Muscle layer of duodenum (tissue), 2 donors: ENCODE measurements at regions not wholly inside any gene's neighbourhood (a gene's known extent, or its start where the extent isn't known, plus 50 kb on each side); places are given as distances from the start of the nearest gene placed in this dataset.

ENCODE experiments used
- H3K27ac ChIP-seq: one replicate; pipeline ENCODE4 v1.7.0; 2013; ENCODE audit warnings: mild to moderate bottlenecking, low read length
- H3K27me3 ChIP-seq: one replicate; pipeline ENCODE4 v1.7.0; 2013; ENCODE audit warnings: low read depth, mild to moderate bottlenecking, control low read depth, low read length
- H3K36me3 ChIP-seq, 2 donors: one replicate each; pipeline ENCODE4 v1.7.0; 2013; ENCODE audit warnings: low read length in 2 of 2, control low read depth in 1 of 2, mild to moderate bottlenecking in 1 of 2; ENCODE audit not compliant: insufficient read depth in 2 of 2, control insufficient read depth in 1 of 2
- H3K4me1 ChIP-seq, 2 donors: one replicate each; pipeline ENCODE4 v1.7.0; 2013; ENCODE audit warnings: low read length in 2 of 2, mild to moderate bottlenecking in 2 of 2, control low read depth in 1 of 2, moderate library complexity in 1 of 2; ENCODE audit not compliant: insufficient read depth in 2 of 2, control insufficient read depth in 1 of 2
- H3K4me3 ChIP-seq, 2 donors: one replicate each; pipeline ENCODE4 v1.7.0; 2013; ENCODE audit warnings: low read length in 2 of 2, low read depth in 1 of 2, mild to moderate bottlenecking in 1 of 2
- H3K9me3 ChIP-seq, 2 donors: one replicate each; pipeline ENCODE4 v1.7.0; 2013; ENCODE audit warnings: low read length in 2 of 2, control low read depth in 1 of 2, mild to moderate bottlenecking in 1 of 2; ENCODE audit not compliant: control insufficient read depth in 1 of 2
- donor health status: healthy.

- no peak overlapping the region for H3K27ac ChIP-seq
- H3K4me3 ChIP-seq = no peak overlapping the region
- no peaks in the 10 kb centered on the region for H3K36me3 ChIP-seq
- no peaks in the 10 kb centered on the region for H3K9me3 ChIP-seq
- no peaks in the 10 kb centered on the region for H3K4me1 ChIP-seq
- no peaks in the 10 kb centered on the region for H3K27me3 ChIP-seq
These were observed 126.0 kb downstream of the CTTN start for GRCh38 chr11:70524096-70524922.

DNA sequence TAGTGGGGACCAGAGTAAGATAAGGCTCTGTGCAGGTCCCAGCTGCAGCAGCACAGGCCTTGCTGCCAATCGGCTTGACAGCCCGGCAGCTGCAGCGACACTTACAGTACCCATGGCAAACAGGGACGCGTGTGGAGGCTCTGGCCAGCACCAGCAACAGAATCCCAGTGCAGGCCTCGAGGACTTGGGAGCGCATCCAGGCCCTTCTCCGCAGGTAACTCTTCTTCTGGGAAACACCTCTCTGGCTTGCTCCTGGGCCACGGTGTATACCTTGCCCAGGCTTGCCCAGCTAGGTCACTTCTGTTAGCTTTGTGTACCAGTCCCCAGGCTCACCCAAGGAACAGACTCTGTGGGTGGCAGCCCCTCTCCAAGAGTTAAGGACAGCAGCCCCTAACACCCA, 126.7 kb downstream of the CTTN start:
- Histone ChIP-seq H3K4me3 (no peak overlapping the region), H3K36me3 (no peaks in the 10 kb centered on the region), H3K27me3 (no peaks in the 10 kb centered on the region), H3K27ac (no peak overlapping the region), H3K9me3 (peaks cover 0 to 4% of the 10 kb centered on the region in 2 donors), H3K4me1 (no peaks in the 10 kb centered on the region)

- H3K36me3 ChIP-seq = no peaks in the 10 kb centered on the region
- no peaks in the 10 kb centered on the region for H3K27me3 ChIP-seq
- no peak overlapping the region for H3K27ac ChIP-seq
- H3K4me1 ChIP-seq = no peaks in the 10 kb centered on the region
- peaks cover 0 to 4% of the 10 kb centered on the region in 2 donors for H3K9me3 ChIP-seq
- no peak overlapping the region for H3K4me3 ChIP-seq
These were observed 127.1 kb downstream of the CTTN start for GRCh38 chr11:70525466-70525865.

DNA sequence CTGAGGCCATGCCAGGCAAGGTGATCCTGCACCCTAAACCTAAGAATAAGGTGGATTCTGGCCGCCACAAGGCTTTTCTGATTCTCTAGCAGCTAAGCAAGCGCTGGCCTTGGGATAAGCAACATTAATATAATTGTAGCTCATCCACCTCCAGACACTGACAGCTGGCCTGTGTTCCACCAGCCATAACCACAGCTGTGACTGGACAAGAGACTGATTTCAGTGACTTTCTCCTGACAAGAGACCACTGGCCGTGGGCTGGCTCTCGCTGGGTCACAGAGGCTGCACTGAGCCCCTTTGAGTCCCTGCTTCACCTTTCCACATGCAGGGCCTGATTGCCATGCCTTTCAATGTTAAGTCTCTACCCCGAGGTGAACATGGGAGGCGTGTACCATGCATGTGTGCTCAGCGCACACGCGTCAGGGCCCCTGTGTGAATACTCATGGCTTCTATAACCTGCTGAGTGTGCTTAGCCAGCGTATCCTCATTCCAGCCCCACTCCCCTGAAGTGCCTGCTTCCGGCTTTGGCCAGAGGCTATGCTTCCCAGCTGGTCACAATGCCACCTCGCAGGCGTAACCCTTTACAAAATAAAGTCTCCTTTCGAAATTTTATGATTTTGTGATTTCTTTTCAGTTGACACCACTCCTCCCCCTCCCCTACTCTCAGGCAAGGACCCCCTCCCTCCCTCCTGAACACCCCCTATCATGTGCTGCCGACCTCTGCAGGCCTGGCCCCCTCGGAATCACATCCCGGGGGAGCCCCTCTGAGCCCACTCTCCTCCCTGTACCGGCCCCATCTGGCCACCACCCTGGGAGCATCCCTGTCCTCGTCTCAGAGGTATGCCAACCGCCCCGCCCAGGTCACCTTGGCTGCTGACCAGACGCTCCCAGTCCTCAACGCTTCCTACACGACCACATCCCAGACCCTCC, 128.1 kb downstream of the CTTN start:
- Histone ChIP-seq H3K27me3 (no peaks in the 10 kb centered on the region), H3K4me1 (no peaks in the 10 kb centered on the region), H3K36me3 (no peaks in the 10 kb centered on the region), H3K9me3 (peaks cover 0 to 4% of the 10 kb centered on the region in 2 donors), H3K4me3 (no peak overlapping the region), H3K27ac (no peak overlapping the region)

- Histone ChIP-seq H3K36me3 (no peaks in the 10 kb centered on the region), H3K9me3 (peaks cover 0 to 4% of the 10 kb centered on the region in 2 donors), H3K4me3 (no peak overlapping the region), H3K27me3 (no peaks in the 10 kb centered on the region), H3K27ac (no peak overlapping the region), H3K4me1 (no peaks in the 10 kb centered on the region)
These were observed 128.7 kb downstream of the CTTN start for GRCh38 chr11:70527046-70527395.

- H3K36me3 ChIP-seq = no peaks in the 10 kb centered on the region
These were observed 129.2 kb downstream of the CTTN start for GRCh38 chr11:70527429-70528045.

GRCh38 chr11:70528046-70528793, 129.9 kb downstream of the CTTN start:
- Histone ChIP-seq H3K9me3 (peaks cover 0 to 4% of the 10 kb centered on the region in 2 donors), H3K4me1 (no peaks in the 10 kb centered on the region), H3K4me3 (no peak overlapping the region), H3K36me3 (no peaks in the 10 kb centered on the region), H3K27me3 (no peaks in the 10 kb centered on the region), H3K27ac (no peak overlapping the region)

More at GRCh38 chr11:70527429-70528045, 129.2 kb downstream of the CTTN start:
- Histone ChIP-seq H3K4me1 (no peaks in the 10 kb centered on the region), H3K4me3 (no peak overlapping the region), H3K27me3 (no peaks in the 10 kb centered on the region), H3K9me3 (peaks cover 0 to 4% of the 10 kb centered on the region in 2 donors), H3K27ac (no peak overlapping the region)

GRCh38 chr11:70528794-70529580, 130.7 kb downstream of the CTTN start:
- Histone ChIP-seq H3K4me3 (no peak overlapping the region), H3K27ac (no peak overlapping the region), H3K27me3 (no peaks in the 10 kb centered on the region), H3K36me3 (no peaks in the 10 kb centered on the region), H3K4me1 (no peaks in the 10 kb centered on the region), H3K9me3 (peaks cover 0 to 4% of the 10 kb centered on the region in 2 donors)

DNA sequence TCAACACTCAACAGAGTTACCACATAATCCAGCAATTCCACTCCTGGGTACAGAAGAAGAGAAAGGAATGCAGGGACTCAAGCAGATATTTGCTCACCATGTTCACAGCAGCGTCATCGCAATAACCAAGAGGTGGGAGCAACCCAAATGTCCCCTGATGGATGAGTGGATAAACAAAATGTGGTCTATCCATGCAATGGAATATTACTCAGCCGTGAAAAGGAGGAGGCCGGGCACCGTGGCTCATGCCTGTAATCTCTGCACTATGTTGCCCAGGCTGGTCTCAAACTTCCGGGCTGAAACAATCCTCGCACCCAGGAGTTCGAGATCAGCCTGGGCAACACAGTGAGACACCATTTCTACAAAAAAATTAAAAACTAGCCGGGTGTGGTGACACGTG, 131.7 kb downstream of the CTTN start:
- Histone ChIP-seq H3K4me3 (no peak overlapping the region), H3K36me3 (no peaks in the 10 kb centered on the region), H3K27ac (no peak overlapping the region), H3K4me1 (no peaks in the 10 kb centered on the region), H3K9me3 (peaks cover 0 to 4% of the 10 kb centered on the region in 2 donors), H3K27me3 (no peaks in the 10 kb centered on the region)

DNA sequence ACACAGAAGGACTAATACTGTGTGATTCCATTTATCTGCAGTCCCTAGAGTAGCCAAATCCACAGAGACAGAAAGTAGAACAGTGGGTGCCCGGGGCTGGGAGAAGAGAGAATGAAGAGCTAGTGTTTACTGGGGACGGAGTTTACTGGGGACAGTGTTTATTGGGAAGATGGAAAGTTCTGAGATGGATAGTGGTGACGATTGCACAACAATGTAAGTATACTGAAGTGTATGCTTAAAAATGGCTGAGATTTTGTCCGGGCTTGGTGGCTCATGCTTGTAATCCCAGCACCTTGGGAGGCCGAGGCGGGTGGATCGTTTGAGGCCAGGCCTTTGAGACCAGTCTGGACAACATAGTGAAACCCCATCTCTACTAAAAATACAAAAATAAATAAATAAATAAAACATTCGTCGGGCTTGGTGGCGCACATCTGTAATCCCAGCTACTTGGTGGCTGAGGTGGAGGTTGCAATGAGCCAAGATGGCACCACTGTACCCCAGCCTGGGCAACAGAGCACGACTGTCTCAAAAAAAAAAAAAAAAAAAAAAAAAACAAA, 132.4 kb downstream of the CTTN start:
- Histone ChIP-seq H3K27me3 (no peaks in the 10 kb centered on the region), H3K4me3 (no peak overlapping the region), H3K36me3 (no peaks in the 10 kb centered on the region), H3K4me1 (no peaks in the 10 kb centered on the region), H3K9me3 (peaks cover 0 to 4% of the 10 kb centered on the region in 2 donors), H3K27ac (no peak overlapping the region)
